Mesothelial cell of epicardium (in vitro differentiated cells): ENCODE measurements at regions not wholly inside any gene's neighbourhood (a gene's known extent, or its start where the extent isn't known, plus 50 kb on each side); places are given as distances from the start of the nearest gene placed in this dataset.

Source experiments
- DNase-seq, 2 experiments: peaks; one replicate each; pipeline ENCODE4 v3.0.0; 2021; ENCODE audit warnings: low spot score in 2 of 2; ENCODE audit not compliant: unreplicated experiment in 2 of 2
- H3K27ac Mint-ChIP-seq: 2 replicates; pipeline ENCODE4 v1.8.0; 2021; ENCODE audit warnings: mixed read lengths
- H3K27me3 Mint-ChIP-seq: 2 replicates; pipeline ENCODE4 v1.8.0; 2021; ENCODE audit warnings: low read depth, mixed read lengths
- H3K36me3 Mint-ChIP-seq: 2 replicates; pipeline ENCODE4 v1.8.0; 2021; ENCODE audit warnings: mixed read lengths
- H3K4me1 Mint-ChIP-seq: 2 replicates; pipeline ENCODE4 v1.8.0; 2021; ENCODE audit warnings: mixed read lengths
- H3K4me3 Mint-ChIP-seq: 2 replicates; pipeline ENCODE4 v1.8.0; 2021; ENCODE audit warnings: mild to moderate bottlenecking, moderate library complexity, mixed read lengths
- H3K9me3 Mint-ChIP-seq: 2 replicates; pipeline ENCODE4 v1.8.0; 2021; ENCODE audit warnings: mixed read lengths
- CTCF ChIP-seq: fragments of 200-600 bp; sonication (generic); IDR thresholded peaks from one replicate; pipeline ENCODE4 v1.5.0; 2021; ENCODE audit warnings: antibody characterized with exemption; ENCODE audit not compliant: unreplicated experiment

GRCh38 chr13:77388944-77389624, 62.2 kb upstream of the MYCBP2 start:
- H3K27ac Mint-ChIP-seq = no peak overlapping the region
- DNase-seq = no peak
- no peak for TF ChIP-seq CTCF
- H3K36me3 Mint-ChIP-seq = no peaks in the 10 kb centered on the region
- no peak overlapping the region for H3K4me3 Mint-ChIP-seq
- peaks cover 6% of the 10 kb centered on the region for H3K4me1 Mint-ChIP-seq
- peaks cover 9% of the 10 kb centered on the region for H3K9me3 Mint-ChIP-seq
- H3K27me3 Mint-ChIP-seq = peaks cover 15% of the 10 kb centered on the region

DNA sequence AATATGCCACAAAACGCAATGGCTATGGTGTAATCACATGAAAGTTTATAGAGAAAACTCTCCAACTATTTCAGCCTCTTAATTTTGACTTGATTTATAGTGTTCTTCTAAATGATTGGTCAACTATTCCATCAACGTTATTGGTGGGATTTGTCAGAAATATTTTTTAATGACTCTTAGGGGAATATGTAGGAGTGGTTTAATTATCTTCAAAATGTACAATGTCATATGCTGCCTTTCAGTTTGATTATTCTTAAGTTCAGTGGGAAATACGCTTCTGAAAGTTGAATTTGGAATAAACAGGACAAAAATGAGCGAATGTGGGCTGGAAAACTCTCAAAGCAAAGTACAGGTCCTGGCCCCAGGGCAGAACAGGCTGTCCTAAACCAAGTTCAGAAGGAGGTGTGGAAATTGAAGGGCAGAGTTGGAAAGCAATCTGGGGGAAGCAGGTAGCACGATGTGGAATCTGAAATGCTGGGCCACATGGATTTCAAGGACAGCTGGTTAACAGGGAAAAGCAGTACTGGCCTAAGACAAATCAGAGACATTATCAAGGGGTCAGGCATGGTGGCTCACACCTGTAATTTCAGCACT, 60.8 kb upstream of the MYCBP2 start:
- H3K27ac Mint-ChIP-seq = no peak overlapping the region
- peaks cover 14% of the 10 kb centered on the region for H3K27me3 Mint-ChIP-seq
- no peak overlapping the region for H3K4me3 Mint-ChIP-seq
- H3K4me1 Mint-ChIP-seq = peaks cover 6% of the 10 kb centered on the region
- no peaks in the 10 kb centered on the region for H3K36me3 Mint-ChIP-seq
- no peak for DNase-seq
- TF ChIP-seq CTCF = no peak
- peaks cover 9% of the 10 kb centered on the region for H3K9me3 Mint-ChIP-seq

- Mint-ChIP-seq H3K4me1 (peaks cover 6% of the 10 kb centered on the region), H3K27me3 (peaks cover 16% of the 10 kb centered on the region), H3K36me3 (no peaks in the 10 kb centered on the region), H3K27ac (no peak overlapping the region), H3K4me3 (no peak overlapping the region), H3K9me3 (peaks cover 9% of the 10 kb centered on the region)
- no peak for TF ChIP-seq CTCF
- no peak for DNase-seq
These were observed 60.1 kb upstream of the MYCBP2 start for GRCh38 chr13:77386880-77387606.

DNA sequence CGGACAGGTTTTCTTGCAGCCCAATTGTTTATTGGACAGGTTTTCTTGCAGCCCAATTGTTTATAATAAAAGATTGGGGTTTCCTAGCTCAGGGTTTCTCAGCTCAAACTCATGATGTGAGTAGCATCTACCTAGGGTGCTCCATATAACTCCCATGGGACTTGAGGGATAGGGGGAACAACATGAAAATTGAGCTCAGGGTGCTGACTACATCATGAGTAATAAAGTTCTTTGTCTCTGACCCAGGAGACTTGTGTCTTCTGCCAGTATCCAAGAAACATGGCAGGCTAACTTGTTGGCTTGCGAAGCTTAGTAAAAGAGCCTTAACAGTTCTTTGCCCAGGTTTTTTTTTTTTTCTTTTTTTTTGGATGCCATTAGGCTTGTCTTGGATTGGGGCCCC, 59.2 kb upstream of the MYCBP2 start:
- DNase-seq = no peak
- peaks cover 9% of the 10 kb centered on the region for H3K9me3 Mint-ChIP-seq
- no peak overlapping the region for H3K4me3 Mint-ChIP-seq
- H3K27me3 Mint-ChIP-seq = peaks cover 16% of the 10 kb centered on the region
- peaks cover 4% of the 10 kb centered on the region for H3K4me1 Mint-ChIP-seq
- no peaks in the 10 kb centered on the region for H3K36me3 Mint-ChIP-seq
- TF ChIP-seq CTCF = no peak
- H3K27ac Mint-ChIP-seq = no peak overlapping the region

DNA sequence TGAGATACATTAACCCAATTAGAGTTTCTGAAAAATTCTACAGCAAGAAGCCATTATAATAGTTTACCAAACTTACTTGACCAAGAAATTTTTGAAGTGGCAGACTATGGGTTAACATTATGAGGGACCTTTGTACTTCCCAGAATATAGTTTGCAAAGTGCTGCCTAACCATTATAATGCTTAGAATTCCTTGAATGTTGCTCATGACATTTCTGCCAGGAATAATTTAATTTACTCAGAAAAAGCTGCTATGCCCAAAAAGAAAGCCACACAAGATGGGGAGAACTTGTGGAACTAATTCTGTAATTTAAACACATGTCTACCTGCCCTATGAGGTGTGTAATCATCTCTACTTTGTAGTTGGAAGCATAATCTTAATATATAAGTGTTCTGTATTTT, 58.1 kb upstream of the MYCBP2 start:
- H3K36me3 Mint-ChIP-seq = no peaks in the 10 kb centered on the region
- peaks cover 15% of the 10 kb centered on the region for H3K27me3 Mint-ChIP-seq
- no peak overlapping the region for H3K27ac Mint-ChIP-seq
- no peak for DNase-seq
- peaks cover 4% of the 10 kb centered on the region for H3K4me1 Mint-ChIP-seq
- no peak overlapping the region for H3K4me3 Mint-ChIP-seq
- H3K9me3 Mint-ChIP-seq = peaks cover 9% of the 10 kb centered on the region
- TF ChIP-seq CTCF = no peak
